Effector memory CD8-positive, alpha-beta T cell (primary cell): ENCODE measurements at regions not wholly inside any gene's neighbourhood (a gene's known extent, or its start where the extent isn't known, plus 50 kb on each side); places are given as distances from the start of the nearest gene placed in this dataset.

Source experiments
- ATAC-seq: fragments of 150-1000 bp; cut with Tn5 transposase; replicated peaks from 2 replicates; pipeline ENCODE4 v1.10.0; 2021; ENCODE audit warnings: mild to moderate bottlenecking, moderate library complexity
- DNase-seq, 3 experiments: peaks; one replicate each; pipeline ENCODE4 v3.0.0; 2021
- H3K27ac Mint-ChIP-seq, 2 donors: one replicate each; pipeline ENCODE4 v1.8.0; 2022; ENCODE audit warnings: mild to moderate bottlenecking in 2 of 2, mixed read lengths in 2 of 2, moderate library complexity in 2 of 2
- H3K27me3 Mint-ChIP-seq, 2 donors: one replicate each; pipeline ENCODE4 v1.8.0; 2022; ENCODE audit warnings: mixed read lengths in 2 of 2
- H3K36me3 Mint-ChIP-seq: one replicate; pipeline ENCODE4 v1.8.0; 2022; ENCODE audit warnings: mild to moderate bottlenecking, moderate library complexity, mixed read lengths; ENCODE audit not compliant: insufficient read depth
- H3K4me1 Mint-ChIP-seq, 2 donors: one replicate each; pipeline ENCODE4 v1.8.0; 2022; ENCODE audit warnings: low read depth in 2 of 2, mixed read lengths in 2 of 2
- H3K4me3 Mint-ChIP-seq, 2 donors: one replicate each; pipeline ENCODE4 v1.8.0; 2022; ENCODE audit warnings: mild to moderate bottlenecking in 2 of 2, mixed read lengths in 2 of 2, moderate library complexity in 2 of 2
- H3K9me3 Mint-ChIP-seq, 2 donors: one replicate each; pipeline ENCODE4 v1.8.0; 2022; ENCODE audit warnings: mixed read lengths in 2 of 2

GRCh38 chr5:57036761-57037160 is 84.8 kb upstream of the MIER3 start:
- no peak for ATAC-seq
- H3K4me3 Mint-ChIP-seq: no peak overlapping the region
- H3K36me3 Mint-ChIP-seq: no peaks in the 10 kb centered on the region
- H3K27ac Mint-ChIP-seq: no peak overlapping the region
- H3K4me1 Mint-ChIP-seq: no peaks in the 10 kb centered on the region
- DNase-seq: no peak
- no peaks in the 10 kb centered on the region for H3K9me3 Mint-ChIP-seq
- peaks cover 11 to 14% of the 10 kb centered on the region in 2 donors for H3K27me3 Mint-ChIP-seq

- Mint-ChIP-seq H3K36me3 (no peaks in the 10 kb centered on the region), H3K9me3 (no peaks in the 10 kb centered on the region), H3K4me1 (no peaks in the 10 kb centered on the region), H3K27me3 (peaks cover 5 to 11% of the 10 kb centered on the region in 2 donors), H3K4me3 (no peak overlapping the region), H3K27ac (no peak overlapping the region)
- ATAC-seq (no peak), DNase-seq (no peak)
Measured at GRCh38 chr5:57037355-57037754, 85.4 kb upstream of the MIER3 start.

GRCh38 chr5:57041570-57041969 is 89.6 kb upstream of the MIER3 start:
- Mint-ChIP-seq H3K4me3 (no peak overlapping the region), H3K9me3 (no peaks in the 10 kb centered on the region), H3K4me1 (no peaks in the 10 kb centered on the region), H3K27me3 (peaks cover 9 to 16% of the 10 kb centered on the region in 2 donors), H3K27ac (no peak overlapping the region), H3K36me3 (no peaks in the 10 kb centered on the region)
- no peak for ATAC-seq
- no peak for DNase-seq

DNA sequence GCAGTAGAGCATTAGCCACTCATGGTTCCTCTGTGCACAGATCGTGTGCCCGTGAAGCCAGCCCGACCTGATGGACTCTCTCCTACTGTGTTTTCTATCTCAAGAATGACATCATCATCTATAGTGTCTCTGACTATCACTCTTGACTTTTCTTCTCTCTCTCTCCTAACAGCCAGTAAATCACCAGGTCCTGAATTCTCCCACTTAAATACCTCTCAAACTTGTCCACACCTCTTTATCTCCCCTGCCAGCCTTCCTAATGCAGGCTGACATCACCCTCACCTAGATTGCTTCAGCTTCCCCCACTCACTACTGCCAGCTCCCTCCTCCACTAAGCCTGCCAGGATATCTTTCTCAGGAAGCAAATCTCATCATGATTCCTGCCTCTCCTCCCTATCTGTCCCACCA is 90.6 kb upstream of the MIER3 start:
- DNase-seq (no peak), ATAC-seq (no peak)
- H3K4me3 Mint-ChIP-seq: no peak overlapping the region
- H3K9me3 Mint-ChIP-seq: no peaks in the 10 kb centered on the region
- H3K36me3 Mint-ChIP-seq: no peaks in the 10 kb centered on the region
- H3K4me1 Mint-ChIP-seq: no peaks in the 10 kb centered on the region
- peaks cover 15 to 16% of the 10 kb centered on the region in 2 donors for H3K27me3 Mint-ChIP-seq
- H3K27ac Mint-ChIP-seq: no peak overlapping the region

DNA sequence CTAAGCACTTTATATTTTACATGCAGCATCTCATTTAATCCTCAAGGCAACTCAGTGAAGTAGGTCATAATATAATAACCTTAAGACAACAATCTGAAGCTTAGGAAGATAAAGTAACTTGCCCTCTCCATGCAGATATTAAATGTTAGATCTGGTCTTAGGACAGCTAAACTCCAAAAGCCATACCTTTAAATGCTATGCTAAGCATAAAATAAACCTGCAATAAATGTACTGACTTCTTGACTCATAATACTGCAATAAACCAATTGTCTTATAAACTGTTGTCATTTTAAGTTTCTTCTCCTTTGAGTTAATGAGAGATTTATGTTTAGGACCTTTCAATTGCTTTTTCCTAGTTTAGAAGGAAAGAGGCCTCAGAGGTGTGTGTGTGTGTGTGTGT is 102.2 kb upstream of the MIER3 start:
- H3K4me1 Mint-ChIP-seq: no peaks in the 10 kb centered on the region
- no peak overlapping the region for H3K4me3 Mint-ChIP-seq
- H3K9me3 Mint-ChIP-seq: no peaks in the 10 kb centered on the region
- DNase-seq (no peak), ATAC-seq (no peak)
- peaks cover 26 to 29% of the 10 kb centered on the region in 2 donors for H3K27me3 Mint-ChIP-seq
- no peak overlapping the region for H3K27ac Mint-ChIP-seq
- peaks cover 4% of the 10 kb centered on the region for H3K36me3 Mint-ChIP-seq

DNA sequence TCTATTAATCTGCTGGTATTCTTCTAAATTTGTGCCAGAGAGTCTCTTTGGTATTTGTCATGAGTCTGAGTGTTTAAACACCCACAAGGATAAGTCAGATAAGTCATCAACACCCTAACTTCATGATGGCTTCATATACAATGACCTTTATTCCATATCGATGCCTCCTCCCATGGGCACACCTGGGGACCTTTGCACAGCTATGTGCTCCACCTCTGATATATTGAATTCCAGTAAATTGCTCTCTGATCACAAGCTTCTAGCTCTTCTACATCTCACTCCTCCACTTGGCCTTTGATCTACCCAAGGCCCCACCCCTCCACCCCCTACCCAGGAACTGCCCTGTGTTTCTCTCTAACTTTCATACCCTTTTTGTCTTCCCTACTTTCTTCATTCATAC is 102.7 kb upstream of the MIER3 start:
- DNase-seq (no peak), ATAC-seq (no peak)
- Mint-ChIP-seq H3K27me3 (peaks cover 21 to 24% of the 10 kb centered on the region in 2 donors), H3K27ac (no peak overlapping the region), H3K9me3 (no peaks in the 10 kb centered on the region), H3K4me3 (no peak overlapping the region), H3K36me3 (peaks cover 4% of the 10 kb centered on the region), H3K4me1 (no peaks in the 10 kb centered on the region)

DNA sequence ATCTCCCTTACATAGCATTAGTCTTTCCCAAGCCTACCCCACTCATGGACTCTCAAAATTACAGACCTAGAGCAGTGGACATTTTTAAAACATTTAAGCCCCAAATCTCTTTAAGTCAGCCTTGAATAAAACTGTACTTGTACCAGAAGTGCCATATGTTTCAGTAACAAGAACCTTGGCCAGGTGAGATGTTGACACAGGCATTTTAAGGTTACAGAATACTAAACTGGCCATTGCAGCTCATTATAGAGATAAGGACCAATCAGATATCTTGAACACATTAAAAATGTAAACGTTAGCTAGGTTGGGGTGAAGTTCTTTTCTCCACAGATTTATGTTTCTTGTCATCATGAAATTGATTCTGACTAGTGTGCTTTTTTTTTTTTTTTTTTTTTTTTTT is 103.8 kb upstream of the MIER3 start:
- H3K27me3 Mint-ChIP-seq: peaks cover 18 to 21% of the 10 kb centered on the region in 2 donors
- DNase-seq (no peak), ATAC-seq (no peak)
- H3K4me3 Mint-ChIP-seq: no peak overlapping the region
- no peak overlapping the region for H3K27ac Mint-ChIP-seq
- H3K4me1 Mint-ChIP-seq: no peaks in the 10 kb centered on the region
- H3K9me3 Mint-ChIP-seq: no peaks in the 10 kb centered on the region
- peaks cover 4% of the 10 kb centered on the region for H3K36me3 Mint-ChIP-seq

GRCh38 chr5:57063773-57064172 is 110.1 kb upstream of the GPBP1 start:
- no peaks in the 10 kb centered on the region for H3K36me3 Mint-ChIP-seq
- DNase-seq: no peak
- no peaks in the 10 kb centered on the region for H3K4me1 Mint-ChIP-seq
- no peak for ATAC-seq
- H3K27me3 Mint-ChIP-seq: peaks cover 0 to 43% of the 10 kb centered on the region in 2 donors
- no peak overlapping the region for H3K4me3 Mint-ChIP-seq
- no peak overlapping the region for H3K27ac Mint-ChIP-seq
- H3K9me3 Mint-ChIP-seq: peaks cover 0 to 1% of the 10 kb centered on the region in 2 donors

GRCh38 chr5:57066924-57067596 is 106.8 kb upstream of the GPBP1 start:
- no peak overlapping the region for H3K27ac Mint-ChIP-seq
- no peak for ATAC-seq
- no peaks in the 10 kb centered on the region for H3K36me3 Mint-ChIP-seq
- H3K4me1 Mint-ChIP-seq: no peaks in the 10 kb centered on the region
- no peak overlapping the region for H3K4me3 Mint-ChIP-seq
- H3K9me3 Mint-ChIP-seq: peaks cover 0 to 1% of the 10 kb centered on the region in 2 donors
- no peak for DNase-seq
- H3K27me3 Mint-ChIP-seq: peaks cover 9 to 51% of the 10 kb centered on the region in 2 donors

GRCh38 chr5:57067597-57067924 is 106.3 kb upstream of the GPBP1 start:
- no peaks in the 10 kb centered on the region for H3K4me1 Mint-ChIP-seq
- H3K27ac Mint-ChIP-seq: no peak overlapping the region
- H3K4me3 Mint-ChIP-seq: no peak overlapping the region
- no peaks in the 10 kb centered on the region for H3K36me3 Mint-ChIP-seq
- ATAC-seq: no peak
- peaks cover 0 to 1% of the 10 kb centered on the region in 2 donors for H3K9me3 Mint-ChIP-seq
- no peak for DNase-seq
- peaks cover 14 to 46% of the 10 kb centered on the region in 2 donors for H3K27me3 Mint-ChIP-seq

- no peak for DNase-seq
- H3K4me1 Mint-ChIP-seq: no peaks in the 10 kb centered on the region
Measured at GRCh38 chr5:57069115-57069835, 104.6 kb upstream of the GPBP1 start.

GRCh38 chr5:57072218-57072892 is 101.5 kb upstream of the GPBP1 start:
- H3K27ac Mint-ChIP-seq: no peak overlapping the region
- DNase-seq (no peak), ATAC-seq (no peak)
- H3K4me1 Mint-ChIP-seq: no peaks in the 10 kb centered on the region
- H3K27me3 Mint-ChIP-seq: peaks cover 25 to 32% of the 10 kb centered on the region in 2 donors
- no peaks in the 10 kb centered on the region for H3K36me3 Mint-ChIP-seq
- no peak overlapping the region for H3K4me3 Mint-ChIP-seq
- no peaks in the 10 kb centered on the region for H3K9me3 Mint-ChIP-seq

More at GRCh38 chr5:57069115-57069835, 104.6 kb upstream of the GPBP1 start:
- peaks cover 25 to 40% of the 10 kb centered on the region in 2 donors for H3K27me3 Mint-ChIP-seq
- ATAC-seq: no peak
- H3K36me3 Mint-ChIP-seq: no peaks in the 10 kb centered on the region
- no peak overlapping the region for H3K27ac Mint-ChIP-seq
- H3K4me3 Mint-ChIP-seq: no peak overlapping the region
- H3K9me3 Mint-ChIP-seq: peaks cover 0 to 1% of the 10 kb centered on the region in 2 donors

DNA sequence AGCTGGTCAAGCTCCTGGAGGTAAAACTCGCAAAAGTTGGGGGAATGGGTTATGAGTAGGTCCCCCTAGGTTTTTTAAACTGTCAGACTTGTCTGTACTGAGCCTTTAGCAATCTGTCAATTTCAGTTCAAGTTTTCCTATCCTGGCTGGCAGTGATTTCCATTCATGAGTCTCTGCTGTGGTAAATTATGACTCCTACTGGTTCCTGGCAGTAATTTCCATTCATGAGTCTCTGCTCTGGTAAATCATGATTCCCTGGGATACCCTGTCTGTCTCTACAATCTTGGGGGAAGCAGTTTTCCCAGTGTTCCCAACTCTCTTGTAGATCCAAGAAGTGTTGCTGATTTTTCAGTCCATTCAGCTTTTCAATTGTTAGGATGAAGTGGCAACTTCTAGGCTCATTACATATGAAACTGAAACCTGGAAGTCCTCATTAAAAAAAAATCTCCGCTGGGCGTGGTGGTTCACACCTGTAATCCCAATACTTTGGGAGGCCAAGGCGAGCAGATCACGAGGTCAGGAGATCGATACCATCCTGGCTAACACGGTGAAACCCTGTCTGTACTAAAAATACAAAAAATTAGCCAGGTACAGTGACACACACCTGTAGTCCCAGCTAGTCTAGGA is 91.3 kb upstream of the GPBP1 start:
- Mint-ChIP-seq H3K27ac (no peak overlapping the region), H3K36me3 (no peaks in the 10 kb centered on the region), H3K4me1 (no peaks in the 10 kb centered on the region), H3K27me3 (peaks cover 44 to 51% of the 10 kb centered on the region in 2 donors), H3K9me3 (no peaks in the 10 kb centered on the region), H3K4me3 (no peak overlapping the region)
- no peak for ATAC-seq
- DNase-seq: no peak
